ENCODE measurements at regions not wholly inside any gene's neighbourhood (a gene's known extent, or its start where the extent isn't known, plus 50 kb on each side); places are given as distances from the start of the nearest gene placed in this dataset.

DNA sequence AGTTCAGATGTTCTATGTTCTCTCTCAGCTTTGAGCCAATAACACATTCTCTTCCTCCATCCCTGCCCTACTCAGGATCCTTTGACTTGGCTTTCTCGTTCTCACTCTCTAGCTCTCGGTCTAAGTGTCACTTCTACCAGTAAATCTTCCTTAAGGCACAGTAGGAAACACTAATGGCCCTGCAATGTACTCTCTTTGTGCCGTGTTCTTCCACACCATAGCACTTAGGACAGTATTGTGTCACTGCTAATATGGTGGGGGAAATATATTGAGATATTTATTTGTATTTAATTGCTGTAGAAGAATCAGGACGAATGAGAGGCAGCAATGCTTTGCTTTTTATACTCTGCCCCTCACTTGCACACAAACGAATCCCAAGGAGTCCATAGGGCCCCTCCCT lies 493.1 kb downstream of the SHISA9 start:
- no peak for DNase-seq (ENCODE audit: low read depth)

DNA sequence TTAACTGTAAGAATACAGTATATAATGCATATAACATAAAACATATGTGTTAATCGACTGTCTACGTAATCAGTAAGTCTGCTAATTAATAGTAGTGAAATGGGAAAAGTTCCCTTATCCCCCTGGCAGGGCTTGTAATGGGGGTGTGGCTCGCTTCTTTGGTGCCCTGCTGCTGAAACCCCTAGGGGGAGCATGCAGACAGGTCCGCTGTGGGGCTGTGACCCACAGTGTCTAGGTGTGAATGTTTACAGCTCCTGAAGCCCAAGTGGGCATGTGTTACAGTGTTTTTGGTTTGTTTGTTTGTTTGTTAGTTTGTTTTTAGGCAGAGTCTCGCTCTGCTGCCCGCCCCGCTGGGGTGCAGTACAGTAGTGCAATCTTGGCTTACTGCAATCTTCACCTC lies 495.7 kb downstream of the SHISA9 start:
- no peak for DNase-seq (ENCODE audit: low read depth)

DNA sequence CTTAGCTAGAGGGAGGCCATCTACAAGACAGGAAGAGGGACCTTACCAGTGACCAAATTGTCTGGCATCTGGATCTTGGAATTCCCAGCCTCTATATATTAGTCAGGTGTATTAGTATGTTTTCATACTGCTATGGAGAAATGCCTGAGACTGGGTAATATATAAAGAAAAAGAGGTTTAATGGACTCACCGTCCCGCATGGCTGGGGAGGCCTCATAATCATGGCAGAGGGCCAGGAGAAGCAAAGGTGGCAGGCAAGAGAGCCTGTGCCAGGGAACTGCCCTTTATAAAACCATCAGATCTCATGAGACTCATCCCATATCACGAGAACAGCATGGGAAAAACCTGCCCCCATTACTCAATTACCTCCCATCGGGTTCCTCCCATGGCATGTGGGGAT lies 500.2 kb downstream of the SHISA9 start:
- DNase-seq (ENCODE audit: low read depth) = no peak

DNA sequence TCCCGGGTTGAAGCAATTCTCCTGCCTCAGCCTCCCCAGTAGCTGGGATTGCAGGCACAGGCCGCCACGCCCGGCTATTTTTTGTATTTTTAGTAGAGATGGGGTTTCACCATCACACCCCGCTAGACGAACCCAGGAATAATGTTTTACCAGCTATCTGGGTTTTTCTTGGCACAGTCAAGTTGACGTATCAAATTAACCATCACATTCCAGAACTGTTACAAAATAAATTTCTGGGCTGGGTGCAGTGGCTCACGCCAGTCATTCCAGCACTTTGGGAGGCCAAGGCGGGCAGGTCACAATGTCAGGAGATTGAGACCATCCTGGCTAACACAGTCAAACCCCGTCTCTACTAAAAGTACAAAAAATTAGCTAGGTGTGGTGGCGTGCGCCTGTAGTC lies 501.2 kb downstream of the SHISA9 start:
- DNase-seq (ENCODE audit: low read depth) = no peak

DNA sequence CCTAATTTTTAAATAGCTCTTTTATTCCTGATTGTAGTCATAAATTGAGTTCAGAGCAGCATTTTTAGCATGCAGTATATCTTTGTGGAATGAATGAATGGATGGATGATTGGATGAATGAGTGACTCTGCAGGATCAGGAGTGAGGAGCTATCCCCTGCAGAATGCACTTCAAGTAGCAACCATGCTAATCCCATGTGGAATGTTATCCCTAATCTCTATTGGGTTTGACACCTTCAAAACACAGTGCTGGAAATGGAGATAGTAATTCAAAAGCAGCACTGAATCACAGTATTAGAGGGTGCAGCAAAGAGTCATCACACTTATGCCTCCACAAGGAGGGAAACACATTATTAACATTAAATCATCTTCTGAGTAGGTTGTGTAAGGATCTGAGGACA lies 501.9 kb downstream of the SHISA9 start:
- no peak for DNase-seq (ENCODE audit: low read depth)

DNA sequence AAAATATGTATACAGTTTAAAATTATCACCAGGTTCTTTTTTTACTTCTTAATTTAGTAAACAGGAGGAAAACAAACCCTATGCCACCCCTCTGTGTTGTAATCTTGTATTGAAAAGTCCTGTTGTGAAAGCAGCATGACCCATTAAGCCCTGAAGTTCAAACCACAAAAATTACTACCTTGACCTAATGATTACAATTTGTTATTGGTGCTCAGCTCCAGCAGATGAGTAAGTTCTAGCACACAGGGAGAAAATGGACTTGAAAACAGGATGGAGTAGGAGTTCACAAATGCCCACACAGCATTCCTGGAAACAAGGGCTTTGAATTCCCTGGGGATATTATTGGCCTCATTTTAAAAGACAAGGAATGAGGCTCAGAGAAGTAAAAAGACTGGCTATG lies 505.8 kb upstream of the ERCC4 start:
- no peak for DNase-seq (ENCODE audit: low read depth)

DNA sequence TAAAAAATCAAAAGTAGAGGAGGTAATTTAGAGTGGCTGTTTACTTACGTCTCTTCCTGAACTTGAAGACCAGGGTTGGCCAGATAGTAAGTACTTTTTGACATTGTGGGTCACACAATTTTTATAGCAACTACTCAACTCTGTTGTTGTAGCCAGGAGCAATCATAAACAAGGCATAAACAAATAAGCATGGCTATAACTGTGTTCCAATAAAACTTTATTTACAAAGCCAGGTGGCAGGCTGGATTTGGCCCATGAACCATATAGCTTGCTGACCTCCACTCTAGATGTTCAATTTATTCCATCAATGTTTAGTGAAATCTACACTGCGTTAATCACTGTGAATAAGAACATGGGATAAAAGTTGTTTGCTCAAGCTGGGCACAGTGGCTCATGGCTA lies 500.4 kb upstream of the ERCC4 start:
- no peak for DNase-seq (ENCODE audit: low read depth)

DNA sequence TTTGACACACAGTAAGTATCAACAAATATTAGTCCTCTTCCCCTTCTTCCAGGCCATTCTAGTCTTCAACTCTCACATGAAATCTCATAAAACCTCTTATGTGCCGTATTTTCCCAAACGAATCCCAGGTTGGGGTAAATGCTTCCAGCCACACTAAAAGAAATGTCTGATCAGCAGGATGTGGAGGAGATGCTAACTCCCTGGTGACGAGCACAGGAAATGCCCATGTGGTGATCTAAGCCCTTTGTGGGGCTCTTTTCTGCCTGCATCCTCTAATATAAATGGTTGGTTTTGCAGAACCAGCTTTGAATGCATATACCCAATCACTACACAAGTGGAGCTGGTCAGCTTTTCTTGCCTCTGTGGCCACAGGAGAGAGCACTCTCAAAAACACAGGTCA lies 498.2 kb upstream of the ERCC4 start:
- DNase-seq (ENCODE audit: low read depth) = no peak

DNA sequence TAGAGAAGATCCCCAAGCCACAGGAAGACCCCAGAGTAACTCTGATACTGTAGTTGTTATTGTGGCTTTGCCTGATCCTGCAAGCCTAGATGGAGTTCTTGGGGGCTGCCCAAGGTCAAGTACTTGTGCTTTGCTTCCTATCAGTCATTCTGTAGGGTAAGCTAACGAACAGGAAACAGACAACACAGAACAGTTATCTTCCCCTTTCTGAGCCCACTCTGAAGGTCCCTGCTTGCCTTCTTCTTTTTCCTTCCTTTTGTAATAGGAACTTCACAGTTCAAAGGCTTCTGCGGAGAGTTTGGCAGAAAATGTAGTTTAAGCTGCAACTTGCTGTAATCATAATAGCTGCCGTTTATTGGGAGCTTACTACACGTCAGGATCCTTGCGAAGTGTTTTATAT lies 494.1 kb upstream of the ERCC4 start:
- DNase-seq (ENCODE audit: low read depth) = no peak

DNA sequence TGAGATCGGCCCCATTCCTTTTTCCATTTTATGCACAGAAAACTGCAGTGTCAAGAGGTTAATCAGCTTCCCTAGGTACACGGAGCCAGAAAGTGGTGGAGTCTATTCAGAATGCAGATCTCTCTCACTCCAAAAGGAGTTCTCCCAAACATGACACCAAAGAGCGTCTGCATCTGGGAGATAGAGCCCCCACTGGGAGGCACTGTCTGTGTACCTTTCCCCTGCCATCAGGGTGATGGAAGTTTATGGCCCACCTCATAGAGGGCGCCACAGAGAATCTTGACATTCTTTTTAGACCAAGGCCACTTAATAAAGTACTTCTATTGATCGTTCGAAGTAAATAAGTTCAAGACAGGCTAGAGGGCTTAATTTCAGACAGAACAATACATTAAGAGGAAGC lies 493.7 kb upstream of the ERCC4 start:
- DNase-seq (ENCODE audit: low read depth) = no peak

DNA sequence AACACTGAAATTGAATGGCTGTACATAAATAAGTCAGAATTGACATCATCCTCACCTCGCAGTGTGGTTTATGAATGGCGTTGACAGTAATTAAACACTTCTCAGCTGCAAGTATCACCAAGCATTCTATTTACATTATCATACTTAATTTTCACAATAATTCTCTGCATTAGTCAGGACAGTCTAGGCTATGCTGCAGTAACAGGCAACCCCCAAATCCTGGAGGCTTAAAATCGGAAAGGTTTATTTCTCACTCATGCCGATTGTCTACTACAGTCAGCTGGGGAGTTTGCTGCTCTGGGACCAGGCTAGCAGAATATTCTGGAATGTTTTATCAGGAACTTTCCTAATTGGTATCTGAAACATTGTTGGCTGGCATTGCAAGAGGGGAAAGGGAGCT lies 493.2 kb upstream of the ERCC4 start:
- no peak for DNase-seq (ENCODE audit: low read depth)

DNA sequence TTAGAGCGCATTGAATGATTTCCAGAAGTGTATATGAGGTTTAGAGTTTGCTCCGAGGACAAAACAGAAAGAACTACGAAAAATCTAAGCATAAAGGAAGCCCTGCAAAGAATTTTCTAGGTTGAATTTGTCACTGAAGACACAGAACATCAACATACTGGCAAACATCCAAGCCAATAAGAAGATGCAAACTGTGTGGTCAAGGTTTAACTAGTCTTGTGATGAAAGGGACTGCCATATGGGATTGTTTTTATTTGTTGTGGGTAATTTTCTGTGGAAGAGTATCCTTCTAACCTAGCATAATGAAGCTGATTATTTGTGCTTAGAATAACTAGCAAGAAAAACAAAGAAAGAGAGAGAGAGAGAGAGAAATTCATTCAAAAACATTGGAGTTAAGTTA lies 492.0 kb upstream of the ERCC4 start:
- DNase-seq (ENCODE audit: low read depth) = no peak

DNA sequence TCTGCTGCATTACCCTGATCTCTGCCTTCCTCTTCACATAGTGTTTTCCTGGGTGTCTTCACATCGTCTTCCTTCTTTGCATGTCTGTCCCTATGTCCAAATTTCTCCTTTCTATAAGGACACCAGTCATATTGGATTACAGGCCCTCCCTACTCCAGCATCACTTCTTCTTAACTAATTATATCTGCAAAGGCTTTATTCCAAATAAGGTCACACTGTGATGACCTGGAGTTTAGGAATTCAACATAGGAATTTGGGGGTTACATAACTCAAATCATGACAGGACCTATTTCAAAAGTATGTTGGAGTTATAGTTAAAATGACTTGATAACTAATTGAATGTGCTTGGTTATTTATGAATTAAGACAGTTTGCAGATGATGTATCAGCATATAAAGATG lies 490.5 kb upstream of the ERCC4 start:
- no peak for DNase-seq (ENCODE audit: low read depth)

DNA sequence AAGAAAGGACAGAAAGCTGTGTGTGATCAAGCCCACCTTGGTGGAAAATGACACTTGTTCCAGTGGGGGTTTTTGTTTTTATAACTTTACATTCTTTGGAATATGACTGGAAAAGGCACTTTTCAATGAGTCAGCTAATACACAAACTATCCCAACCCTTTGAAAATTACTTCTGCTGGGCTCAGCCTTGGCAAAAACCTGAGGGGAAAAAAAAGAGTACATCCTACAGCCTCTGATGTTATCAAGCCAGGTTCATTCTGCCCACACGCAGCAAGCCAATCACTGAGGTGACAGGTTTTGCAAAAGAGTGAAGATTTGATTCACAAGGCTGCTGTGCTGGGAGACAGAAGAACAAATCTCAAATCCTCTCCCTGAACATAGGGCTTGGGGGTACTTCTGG lies 484.5 kb upstream of the ERCC4 start:
- no peak for DNase-seq (ENCODE audit: low read depth)

DNA sequence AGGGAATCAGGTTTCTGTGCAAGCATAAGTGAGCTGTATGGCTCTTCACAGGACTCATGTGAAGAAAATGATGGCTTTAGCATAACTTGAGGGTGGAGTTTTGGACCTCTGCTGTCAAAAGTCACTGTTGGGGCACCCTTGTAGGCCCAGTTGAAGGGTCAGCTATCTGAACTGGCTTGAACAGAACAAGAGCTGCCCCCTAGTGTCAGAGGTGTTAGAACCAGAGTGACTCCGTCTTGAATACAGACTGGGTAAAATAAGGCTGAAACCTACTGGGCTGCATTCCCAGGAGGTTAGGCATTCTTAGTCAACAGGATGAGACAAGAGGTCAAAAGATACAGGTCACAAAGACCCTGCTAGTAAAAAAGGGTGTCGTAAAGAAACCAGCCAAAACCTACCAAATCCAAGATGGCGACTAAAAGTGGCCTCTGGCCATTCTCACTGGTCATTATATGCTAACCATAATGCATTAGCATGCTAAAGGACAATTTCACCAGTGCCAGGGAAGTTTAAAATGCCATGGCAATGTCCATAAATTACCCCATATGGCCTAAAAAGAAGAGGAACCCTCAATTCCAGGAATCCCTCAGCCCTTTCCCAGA lies 484.0 kb upstream of the ERCC4 start:
- DNase-seq (ENCODE audit: low read depth) = no peak

DNA sequence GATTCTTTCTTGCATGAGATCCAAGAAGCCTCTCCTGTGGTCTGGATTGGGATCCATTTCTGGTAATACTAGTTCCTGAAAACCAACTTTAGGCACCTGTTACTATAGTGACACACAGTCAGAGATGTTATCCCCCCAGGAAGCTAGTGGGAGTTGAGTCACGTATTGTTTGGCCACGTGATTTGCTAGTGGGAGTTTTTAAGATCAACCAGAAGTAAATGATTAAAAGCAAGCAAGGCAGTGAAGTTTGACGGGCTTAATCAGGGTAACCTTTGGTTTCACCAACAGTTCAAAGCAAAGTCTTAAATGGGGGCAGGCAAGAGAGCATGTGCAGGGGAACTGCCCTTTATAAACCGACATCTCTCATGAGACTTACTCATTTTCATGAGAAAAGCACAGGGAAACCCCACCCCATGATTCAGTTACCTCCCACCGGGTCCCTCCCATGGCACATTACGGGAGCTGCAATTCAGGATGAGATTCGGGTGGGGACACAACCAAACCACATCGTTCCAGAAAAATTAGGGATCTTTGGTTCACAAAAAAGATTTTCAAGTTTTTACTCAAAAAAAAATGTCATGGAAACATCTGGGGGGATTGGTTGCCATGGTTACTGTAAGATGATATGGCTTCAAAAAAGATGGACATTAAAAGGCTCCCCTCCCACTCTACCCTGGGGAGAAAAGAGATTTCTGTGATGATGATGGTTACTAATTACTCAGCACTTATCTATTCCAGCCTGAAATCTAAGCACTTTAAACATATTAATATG lies 483.1 kb upstream of the ERCC4 start:
- DNase-seq (ENCODE audit: low read depth) = peak; percentile 28

DNA sequence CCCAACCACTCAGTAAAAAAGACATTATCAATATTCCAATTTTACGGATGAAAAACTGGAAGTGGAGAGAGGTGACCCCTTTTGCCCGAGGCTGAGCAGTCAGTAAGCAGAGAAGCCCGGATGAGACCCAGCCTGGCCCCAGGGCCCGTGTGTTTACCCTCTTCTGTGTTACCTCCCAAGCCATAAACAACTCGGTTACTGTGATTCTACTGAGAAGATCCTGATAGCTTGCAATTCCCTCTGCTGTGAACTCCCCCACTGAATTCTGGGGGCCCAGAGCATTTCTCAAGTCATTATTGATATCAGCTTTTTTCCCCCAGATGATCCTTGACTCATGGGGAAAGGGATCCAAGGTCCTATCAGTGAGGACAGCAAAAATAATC lies 482.6 kb upstream of the ERCC4 start:
- DNase-seq (ENCODE audit: low read depth) = no peak

DNA sequence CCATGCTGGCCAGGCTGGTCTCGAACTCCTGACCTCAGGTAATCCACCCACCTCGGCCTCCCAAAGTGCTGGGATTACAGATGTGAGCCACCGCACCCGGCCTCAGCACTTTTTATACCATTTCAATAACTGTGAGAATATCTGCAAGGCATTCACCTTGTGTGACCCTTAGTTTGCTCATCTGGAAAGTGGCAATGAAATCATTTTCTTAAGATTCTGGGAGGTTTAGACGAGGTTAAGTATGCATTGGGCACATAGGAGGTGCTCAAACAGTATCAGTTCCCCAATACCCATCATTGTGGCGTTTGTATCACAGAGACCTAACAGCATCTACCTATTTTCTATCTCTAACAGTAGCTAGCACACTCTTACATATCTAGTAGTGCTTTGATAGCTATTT lies 481.9 kb upstream of the ERCC4 start:
- no peak for DNase-seq (ENCODE audit: low read depth)

DNA sequence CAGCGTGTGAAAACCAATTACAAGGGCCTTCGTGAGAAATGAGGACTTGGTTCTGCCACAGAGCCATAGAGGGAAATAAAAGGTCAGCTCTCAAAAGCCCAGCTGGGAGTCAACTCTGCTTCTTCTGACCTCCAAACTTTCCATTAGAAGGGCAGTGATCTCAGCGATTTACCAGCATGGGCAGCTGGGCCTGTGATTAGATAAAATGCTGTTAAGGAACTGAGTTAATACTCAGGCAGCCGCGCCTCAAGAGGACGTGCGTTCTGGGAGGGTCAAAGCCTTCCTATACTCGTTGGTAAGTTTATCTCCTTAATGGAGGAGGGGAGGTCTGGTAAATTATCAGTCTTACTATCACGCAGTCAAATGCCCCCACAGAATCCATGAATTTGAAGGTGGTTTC lies 480.2 kb upstream of the ERCC4 start:
- no peak for DNase-seq (ENCODE audit: low read depth)

DNA sequence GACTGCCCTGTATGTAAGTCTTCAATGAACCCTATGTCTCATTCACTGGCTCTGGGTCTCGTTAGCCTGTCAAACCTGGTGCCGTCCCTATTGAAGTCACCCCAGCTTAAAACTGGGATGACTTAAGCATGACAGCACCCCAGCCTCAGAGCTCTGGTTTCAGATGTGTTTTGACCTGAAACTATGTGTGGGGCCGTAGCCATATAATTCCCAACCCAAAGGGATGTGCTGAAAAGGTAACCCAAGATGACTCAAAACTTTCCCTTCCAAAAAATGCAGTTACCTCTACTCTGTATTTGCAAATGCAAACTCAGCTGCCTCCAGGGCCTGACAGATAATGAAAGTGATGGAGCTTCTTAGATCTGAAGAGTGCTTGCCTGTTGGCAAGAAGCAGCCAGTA lies 478.3 kb upstream of the ERCC4 start:
- DNase-seq (ENCODE audit: low read depth) = no peak

DNA sequence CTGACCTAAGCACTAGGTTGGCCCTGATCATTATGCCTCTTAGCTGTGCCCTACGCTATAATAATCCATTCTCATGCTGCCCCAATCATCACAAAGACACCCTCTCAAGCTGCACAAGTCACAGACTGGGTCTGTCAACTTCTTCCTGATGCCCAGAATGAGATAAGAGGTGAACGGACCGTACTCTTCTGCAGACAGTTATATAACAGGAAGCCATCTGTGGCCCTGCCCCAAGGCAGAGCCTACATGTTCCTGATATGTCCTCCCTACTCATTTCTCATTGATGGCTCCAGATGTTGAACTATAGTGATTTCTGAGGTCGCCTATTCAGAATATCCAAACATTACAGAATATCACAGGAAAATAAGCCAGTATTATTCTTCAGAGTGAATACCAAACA lies 471.6 kb upstream of the ERCC4 start:
- DNase-seq (ENCODE audit: low read depth) = no peak

DNA sequence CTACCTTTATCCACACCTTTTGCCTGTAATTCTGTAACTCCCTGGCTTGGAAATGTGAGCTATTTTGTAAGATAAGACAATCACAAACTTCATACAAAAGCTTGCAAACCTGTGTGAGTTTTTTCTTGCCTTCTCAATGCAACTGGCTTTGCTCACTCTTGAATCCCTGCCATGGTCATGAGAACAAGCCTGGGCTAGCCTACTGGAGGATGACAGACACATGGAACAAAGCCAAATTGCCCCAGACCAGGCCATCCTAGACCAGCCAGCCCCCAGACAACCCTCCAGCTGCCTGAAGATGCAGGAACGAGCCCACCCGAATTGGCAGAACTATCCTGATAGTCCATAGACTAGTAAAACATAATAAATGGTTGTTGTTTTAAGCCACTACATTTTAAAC lies 466.6 kb upstream of the ERCC4 start:
- DNase-seq (ENCODE audit: low read depth) = peak; percentile 15

DNA sequence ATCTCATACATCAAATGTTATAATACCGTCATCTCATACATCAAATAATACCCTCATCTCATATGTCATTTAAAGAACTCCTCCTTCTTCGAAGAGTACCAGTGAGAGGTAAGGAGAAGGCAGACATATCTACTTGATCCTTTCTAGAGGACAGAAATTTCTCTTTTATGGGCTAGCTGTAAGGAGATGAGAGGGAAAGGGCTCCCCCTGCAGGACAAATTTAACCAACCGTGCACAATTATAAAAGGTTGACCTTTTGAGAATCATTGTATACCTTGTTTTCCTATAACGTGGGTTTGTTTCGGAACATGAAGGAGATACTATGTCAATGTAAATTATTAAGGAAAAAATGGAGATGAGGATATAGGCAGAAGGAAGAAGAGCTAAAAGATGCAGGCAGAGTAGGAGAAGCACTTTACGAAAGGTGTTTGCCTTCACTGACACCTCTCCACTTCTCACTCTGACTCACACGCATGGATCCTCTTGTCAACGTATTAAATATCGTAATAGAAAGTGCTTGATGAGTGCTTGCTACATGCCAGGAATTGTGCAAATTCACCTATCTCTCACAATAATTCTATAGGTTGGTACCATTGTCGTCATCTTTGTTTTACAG lies 465.9 kb upstream of the ERCC4 start:
- peak; percentile 17 for DNase-seq (ENCODE audit: low read depth)

DNA sequence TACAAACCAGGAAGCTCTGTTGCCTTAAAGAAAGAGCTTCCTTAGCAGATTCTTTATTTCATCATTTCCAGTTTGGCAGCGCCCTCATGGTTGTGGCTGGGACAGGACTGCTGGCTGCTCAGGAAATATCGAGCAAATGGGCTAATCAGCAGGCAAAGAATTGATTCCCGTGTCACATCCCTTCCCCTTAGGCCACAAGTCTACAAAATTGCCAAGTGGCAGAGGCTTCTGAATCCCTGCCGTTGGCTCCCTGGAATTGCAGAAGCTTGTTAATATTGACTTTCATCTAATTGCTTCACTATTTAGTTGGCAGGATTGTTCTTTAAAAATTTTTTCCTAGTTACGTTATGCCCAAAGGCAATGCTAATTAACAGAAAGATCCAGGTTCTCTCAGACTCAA lies 456.3 kb upstream of the ERCC4 start:
- DNase-seq (ENCODE audit: low read depth) = no peak
